Sigmoid colon (tissue), 6 donors: ENCODE measurements at regions not wholly inside any gene's neighbourhood (a gene's known extent, or its start where the extent isn't known, plus 50 kb on each side); places are given as distances from the start of the nearest gene placed in this dataset.

Source experiments
- DNase-seq: peaks from one replicate; pipeline ENCODE4 v3.0.0-alpha.2; 2019
- H3K27ac ChIP-seq, 4 donors: fragments of 200-600 bp; sonication (generic); one replicate each; pipeline ENCODE4 v1.5.1; 2016 to 2019; ENCODE audit warnings: mild to moderate bottlenecking in 1 of 4
- H3K27me3 ChIP-seq, 3 donors: fragments of 200-600 bp; sonication (generic); one replicate each; pipeline ENCODE4 v1.5.1; 2019; ENCODE audit warnings: mild to moderate bottlenecking in 1 of 3
- H3K36me3 ChIP-seq, 4 donors: fragments of 200-600 bp; sonication (generic); one replicate each; pipeline ENCODE4 v1.5.1; 2016 to 2019
- H3K4me1 ChIP-seq, 4 donors: fragments of 200-600 bp; sonication (generic); one replicate each; pipeline ENCODE4 v1.5.1; 2017 to 2019
- H3K4me3 ChIP-seq, 4 donors: fragments of 200-600 bp; sonication (generic); one replicate each; pipeline ENCODE4 v1.5.1; 2017 to 2019; ENCODE audit warnings: mild to moderate bottlenecking in 2 of 4, moderate library complexity in 1 of 4
- H3K9me3 ChIP-seq, 4 donors: fragments of 200-600 bp in 3 of 4; sonication (generic) in 3 of 4; one replicate each; pipeline versions ENCODE4 v1.5.1 to v1.6.1; 2013 to 2019
- CTCF ChIP-seq, 4 experiments: fragments of 450-650 bp in 3 of 4; fragments of 200-600 bp in 1 of 4; IDR thresholded peaks; one replicate each; pipeline ENCODE4 v1.5.1; 2016 to 2019; ENCODE audit warnings: antibody characterized with exemption in 4 of 4, mild to moderate bottlenecking in 3 of 4, moderate library complexity in 2 of 4
- EP300 ChIP-seq, 4 donors: sonication (generic); formaldehyde crosslinking; IDR thresholded peaks; one replicate each; pipeline ENCODE4 v1.6.1; 2017; ENCODE audit warnings: antibody characterized with exemption in 4 of 4
- POLR2A ChIP-seq, 2 donors: fragments of 450-650 bp; IDR thresholded peaks; one replicate each; pipeline ENCODE4 v1.6.1; 2016; ENCODE audit warnings: antibody characterized with exemption in 2 of 2, mild to moderate bottlenecking in 2 of 2, moderate library complexity in 2 of 2
- POLR2AphosphoS5 ChIP-seq, 4 donors: sonication (generic); formaldehyde crosslinking; IDR thresholded peaks; one replicate each; pipeline ENCODE4 v1.6.1; 2017; ENCODE audit warnings: antibody characterized with exemption in 4 of 4
- WGBS, 2 donors: extraction: QIAGEN DNeasy Blood & Tissue Kit; methylation state at CpG; one replicate each; pipeline ENCODE4 v1.1.7; 2013; 5-methylcytosine and 5-hydroxymethylcytosine counted together
- intact Hi-C: fragments of 100-400 bp; cut with DNase I; formaldehyde crosslinking; loops from one replicate; pipeline ENCODE4 v1.15.1; 2023
- donor health status: healthy with polysubstance abuse.
- donor health status: healthy.

DNA sequence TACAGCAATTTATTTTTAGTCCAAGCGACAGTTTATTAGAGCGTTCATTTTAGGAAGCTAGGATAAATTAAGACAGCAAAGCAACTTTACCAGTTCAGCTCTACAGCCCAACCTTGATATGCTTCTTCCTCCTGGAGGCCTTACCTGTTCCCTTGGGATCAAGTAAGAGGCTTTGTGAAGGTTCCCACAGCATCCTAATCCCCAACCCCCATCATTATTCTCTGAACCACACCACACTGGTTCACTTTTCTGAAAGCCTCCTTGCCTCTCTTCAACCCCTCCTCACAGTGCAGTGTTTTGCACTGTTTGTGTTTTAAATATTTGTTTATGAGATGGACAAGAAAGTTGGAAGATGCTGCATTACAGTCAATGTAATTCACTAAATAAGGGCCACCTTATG lies 126.3 kb upstream of the CXADR start:
- H3K4me3 ChIP-seq: no peak overlapping the region
- no peaks in the 10 kb centered on the region for H3K36me3 ChIP-seq
- intact Hi-C loops: loop anchor here (2.0 kb wide), 1 partner anchor 196 kb away; no protein-coding TSS in a partner anchor
- WGBS, 2 donors: 29 to 34% methylated on average over 2 of the region's 2 CpGs
- H3K27me3 ChIP-seq: peaks cover 0 to 5% (median 0%) of the 10 kb centered on the region in 3 donors
- DNase-seq: no peak
- TF ChIP-seq EP300 (IDR thresholded peaks at IDR 0.05) (no peak), POLR2AphosphoS5 (IDR thresholded peaks at IDR 0.05) (no peak), CTCF (IDR thresholded peaks at IDR 0.05) (no peak), POLR2A (IDR thresholded peaks at IDR 0.05) (no peak)
- H3K9me3 ChIP-seq: peaks cover 0 to 2% (median 0%) of the 10 kb centered on the region in 4 donors
- no peak overlapping the region for H3K27ac ChIP-seq
- H3K4me1 ChIP-seq: no peaks in the 10 kb centered on the region

- DNase-seq: no peak
- 17 to 21% methylated on average over 7 of the region's 7 CpGs for WGBS, 2 donors
- no peaks in the 10 kb centered on the region for H3K4me1 ChIP-seq
- H3K4me3 ChIP-seq: no peak overlapping the region
- H3K36me3 ChIP-seq: no peaks in the 10 kb centered on the region
- H3K27ac ChIP-seq: no peak overlapping the region
- H3K9me3 ChIP-seq: peaks cover 0 to 2% (median 0%) of the 10 kb centered on the region in 4 donors
- H3K27me3 ChIP-seq: peaks cover 0 to 5% (median 0%) of the 10 kb centered on the region in 3 donors
- peak; percentile 12 to 73 (median 65) for TF ChIP-seq CTCF (IDR thresholded peaks at IDR 0.05)
- TF ChIP-seq EP300 (IDR thresholded peaks at IDR 0.05): no peak
- intact Hi-C loops: loop anchor here (2.0 kb wide), 1 partner anchor 196 kb away; no protein-coding TSS in a partner anchor
Observed at GRCh38 chr21:17387030-17387617, 125.7 kb upstream of the CXADR start.

DNA sequence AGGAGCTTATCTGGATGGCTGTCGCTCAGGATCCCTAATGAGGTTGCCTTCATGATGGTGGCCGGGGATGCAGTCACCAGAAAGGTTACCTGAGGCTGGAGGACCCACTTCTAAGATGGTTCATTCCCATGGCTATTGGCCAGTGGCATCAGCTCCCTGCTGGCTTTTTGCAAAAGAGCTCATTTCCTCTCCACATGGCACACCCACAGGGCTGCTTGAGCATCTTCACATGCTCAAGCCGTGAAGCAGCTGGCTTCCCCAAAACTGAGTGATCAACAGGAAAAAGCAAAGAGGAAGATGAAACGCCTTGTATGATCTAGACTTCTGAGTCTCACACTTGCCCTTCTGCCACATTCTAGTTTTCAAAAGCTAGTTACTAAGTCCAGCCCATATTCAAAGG lies 124.6 kb upstream of the CXADR start:
- no peak overlapping the region for H3K4me3 ChIP-seq
- peaks cover 0 to 5% (median 0%) of the 10 kb centered on the region in 3 donors for H3K27me3 ChIP-seq
- TF ChIP-seq POLR2AphosphoS5 (IDR thresholded peaks at IDR 0.05) (no peak), CTCF (IDR thresholded peaks at IDR 0.05) (no peak), EP300 (IDR thresholded peaks at IDR 0.05) (no peak), POLR2A (IDR thresholded peaks at IDR 0.05) (no peak)
- no peaks in the 10 kb centered on the region for H3K36me3 ChIP-seq
- no peaks in the 10 kb centered on the region for H3K9me3 ChIP-seq
- WGBS, 2 donors: 72 to 82% methylated on average over 4 of the region's 4 CpGs
- no peak for DNase-seq
- intact Hi-C loops: no loop called here
- no peak overlapping the region for H3K27ac ChIP-seq
- H3K4me1 ChIP-seq: no peaks in the 10 kb centered on the region

GRCh38 chr21:17389311-17389710 lies 123.5 kb upstream of the CXADR start:
- Histone ChIP-seq H3K36me3 (no peaks in the 10 kb centered on the region), H3K4me3 (no peak overlapping the region), H3K4me1 (no peaks in the 10 kb centered on the region), H3K27ac (no peak overlapping the region), H3K27me3 (peaks cover 0 to 5% (median 0%) of the 10 kb centered on the region in 3 donors), H3K9me3 (no peaks in the 10 kb centered on the region)
- intact Hi-C loops: no loop called here
- WGBS, 2 donors: 60 to 72% methylated on average over 1 of the region's 1 CpG
- DNase-seq: no peak
- TF ChIP-seq POLR2AphosphoS5 (IDR thresholded peaks at IDR 0.05): no peak
- no peak for TF ChIP-seq EP300 (IDR thresholded peaks at IDR 0.05)
- no peak for TF ChIP-seq CTCF (IDR thresholded peaks at IDR 0.05)
- no peak for TF ChIP-seq POLR2A (IDR thresholded peaks at IDR 0.05)

- H3K27me3 ChIP-seq: peaks cover 0 to 5% (median 0%) of the 10 kb centered on the region in 3 donors
- intact Hi-C loops: no loop called here
- H3K9me3 ChIP-seq: no peaks in the 10 kb centered on the region
- H3K36me3 ChIP-seq: no peaks in the 10 kb centered on the region
- TF ChIP-seq POLR2A (IDR thresholded peaks at IDR 0.05) (no peak), EP300 (IDR thresholded peaks at IDR 0.05) (no peak), POLR2AphosphoS5 (IDR thresholded peaks at IDR 0.05) (no peak), CTCF (IDR thresholded peaks at IDR 0.05) (no peak)
- no peak overlapping the region for H3K27ac ChIP-seq
- no peak overlapping the region for H3K4me3 ChIP-seq
- DNase-seq: no peak
- 69 to 83% methylated on average over 2 of the region's 2 CpGs for WGBS, 2 donors
- no peaks in the 10 kb centered on the region for H3K4me1 ChIP-seq
Observed at GRCh38 chr21:17390569-17390968, 122.3 kb upstream of the CXADR start.
